ENCODE measurements at regions not wholly inside any gene's neighbourhood (a gene's known extent, or its start where the extent isn't known, plus 50 kb on each side); places are given as distances from the start of the nearest gene placed in this dataset.

GRCh38 chr16:79873825-79874224 is 273.3 kb upstream of the MAF start:
- ATAC-seq, result no peak
- TF ChIP-seq, protein P1, sequence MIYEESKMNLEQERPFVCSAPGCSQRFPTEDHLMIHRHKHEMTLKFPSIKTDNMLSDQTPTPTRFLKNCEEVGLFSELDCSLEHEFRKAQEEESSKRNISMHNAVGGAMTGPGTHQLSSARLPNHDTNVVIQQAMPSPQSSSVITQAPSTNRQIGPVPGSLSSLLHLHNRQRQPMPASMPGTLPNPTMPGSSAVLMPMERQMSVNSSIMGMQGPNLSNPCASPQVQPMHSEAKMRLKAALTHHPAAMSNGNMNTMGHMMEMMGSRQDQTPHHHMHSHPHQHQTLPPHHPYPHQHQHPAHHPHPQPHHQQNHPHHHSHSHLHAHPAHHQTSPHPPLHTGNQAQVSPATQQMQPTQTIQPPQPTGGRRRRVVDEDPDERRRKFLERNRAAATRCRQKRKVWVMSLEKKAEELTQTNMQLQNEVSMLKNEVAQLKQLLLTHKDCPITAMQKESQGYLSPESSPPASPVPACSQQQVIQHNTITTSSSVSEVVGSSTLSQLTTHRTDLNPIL (CRISPR knock-in tag; IDR thresholded peaks at IDR 0.05; ENCODE audit: low read depth), result no peak
- TF ChIP-seq, protein P2, sequence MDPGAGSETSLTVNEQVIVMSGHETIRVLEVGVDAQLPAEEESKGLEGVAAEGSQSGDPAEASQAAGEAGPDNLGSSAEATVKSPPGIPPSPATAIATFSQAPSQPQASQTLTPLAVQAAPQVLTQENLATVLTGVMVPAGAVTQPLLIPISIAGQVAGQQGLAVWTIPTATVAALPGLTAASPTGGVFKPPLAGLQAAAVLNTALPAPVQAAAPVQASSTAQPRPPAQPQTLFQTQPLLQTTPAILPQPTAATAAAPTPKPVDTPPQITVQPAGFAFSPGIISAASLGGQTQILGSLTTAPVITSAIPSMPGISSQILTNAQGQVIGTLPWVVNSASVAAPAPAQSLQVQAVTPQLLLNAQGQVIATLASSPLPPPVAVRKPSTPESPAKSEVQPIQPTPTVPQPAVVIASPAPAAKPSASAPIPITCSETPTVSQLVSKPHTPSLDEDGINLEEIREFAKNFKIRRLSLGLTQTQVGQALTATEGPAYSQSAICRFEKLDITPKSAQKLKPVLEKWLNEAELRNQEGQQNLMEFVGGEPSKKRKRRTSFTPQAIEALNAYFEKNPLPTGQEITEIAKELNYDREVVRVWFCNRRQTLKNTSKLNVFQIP (CRISPR knock-in tag; IDR thresholded peaks at IDR 0.05; ENCODE audit: borderline replicate concordance, low read depth), result no peak
- TF ChIP-seq PPARA (CRISPR knock-in tag; IDR thresholded peaks at IDR 0.05; ENCODE audit: borderline replicate concordance), result no peak
- TF ChIP-seq OSR1 (CRISPR knock-in tag; IDR thresholded peaks at IDR 0.05), result no peak
- no peak for TF ChIP-seq ESRRG (CRISPR knock-in tag; IDR thresholded peaks at IDR 0.05)
- TF ChIP-seq ZFP30 (CRISPR knock-in tag; IDR thresholded peaks at IDR 0.05), result no peak
- no peak for TF ChIP-seq SNAI2 (CRISPR knock-in tag; IDR thresholded peaks at IDR 0.05)
- no peak for TF ChIP-seq ZNF8 (CRISPR knock-in tag; IDR thresholded peaks at IDR 0.05)
- TF ChIP-seq ZNF70 (CRISPR knock-in tag; IDR thresholded peaks at IDR 0.05), result no peak
- no peak for TF ChIP-seq TCF4 (CRISPR knock-in tag; IDR thresholded peaks at IDR 0.05; ENCODE audit: borderline replicate concordance)
- TF ChIP-seq ISL1 (CRISPR knock-in tag; IDR thresholded peaks at IDR 0.05), result no peak
- no peak for TF ChIP-seq TOX (CRISPR knock-in tag; IDR thresholded peaks at IDR 0.05; ENCODE audit: borderline replicate concordance)
- TF ChIP-seq, protein P3, sequence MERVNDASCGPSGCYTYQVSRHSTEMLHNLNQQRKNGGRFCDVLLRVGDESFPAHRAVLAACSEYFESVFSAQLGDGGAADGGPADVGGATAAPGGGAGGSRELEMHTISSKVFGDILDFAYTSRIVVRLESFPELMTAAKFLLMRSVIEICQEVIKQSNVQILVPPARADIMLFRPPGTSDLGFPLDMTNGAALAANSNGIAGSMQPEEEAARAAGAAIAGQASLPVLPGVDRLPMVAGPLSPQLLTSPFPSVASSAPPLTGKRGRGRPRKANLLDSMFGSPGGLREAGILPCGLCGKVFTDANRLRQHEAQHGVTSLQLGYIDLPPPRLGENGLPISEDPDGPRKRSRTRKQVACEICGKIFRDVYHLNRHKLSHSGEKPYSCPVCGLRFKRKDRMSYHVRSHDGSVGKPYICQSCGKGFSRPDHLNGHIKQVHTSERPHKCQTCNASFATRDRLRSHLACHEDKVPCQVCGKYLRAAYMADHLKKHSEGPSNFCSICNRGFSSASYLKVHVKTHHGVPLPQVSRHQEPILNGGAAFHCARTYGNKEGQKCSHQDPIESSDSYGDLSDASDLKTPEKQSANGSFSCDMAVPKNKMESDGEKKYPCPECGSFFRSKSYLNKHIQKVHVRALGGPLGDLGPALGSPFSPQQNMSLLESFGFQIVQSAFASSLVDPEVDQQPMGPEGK (CRISPR knock-in tag; IDR thresholded peaks at IDR 0.05; ENCODE audit: borderline replicate concordance), result no peak
- no peak for TF ChIP-seq ZFP3 (CRISPR knock-in tag; IDR thresholded peaks at IDR 0.05)
- TF ChIP-seq, protein P4, sequence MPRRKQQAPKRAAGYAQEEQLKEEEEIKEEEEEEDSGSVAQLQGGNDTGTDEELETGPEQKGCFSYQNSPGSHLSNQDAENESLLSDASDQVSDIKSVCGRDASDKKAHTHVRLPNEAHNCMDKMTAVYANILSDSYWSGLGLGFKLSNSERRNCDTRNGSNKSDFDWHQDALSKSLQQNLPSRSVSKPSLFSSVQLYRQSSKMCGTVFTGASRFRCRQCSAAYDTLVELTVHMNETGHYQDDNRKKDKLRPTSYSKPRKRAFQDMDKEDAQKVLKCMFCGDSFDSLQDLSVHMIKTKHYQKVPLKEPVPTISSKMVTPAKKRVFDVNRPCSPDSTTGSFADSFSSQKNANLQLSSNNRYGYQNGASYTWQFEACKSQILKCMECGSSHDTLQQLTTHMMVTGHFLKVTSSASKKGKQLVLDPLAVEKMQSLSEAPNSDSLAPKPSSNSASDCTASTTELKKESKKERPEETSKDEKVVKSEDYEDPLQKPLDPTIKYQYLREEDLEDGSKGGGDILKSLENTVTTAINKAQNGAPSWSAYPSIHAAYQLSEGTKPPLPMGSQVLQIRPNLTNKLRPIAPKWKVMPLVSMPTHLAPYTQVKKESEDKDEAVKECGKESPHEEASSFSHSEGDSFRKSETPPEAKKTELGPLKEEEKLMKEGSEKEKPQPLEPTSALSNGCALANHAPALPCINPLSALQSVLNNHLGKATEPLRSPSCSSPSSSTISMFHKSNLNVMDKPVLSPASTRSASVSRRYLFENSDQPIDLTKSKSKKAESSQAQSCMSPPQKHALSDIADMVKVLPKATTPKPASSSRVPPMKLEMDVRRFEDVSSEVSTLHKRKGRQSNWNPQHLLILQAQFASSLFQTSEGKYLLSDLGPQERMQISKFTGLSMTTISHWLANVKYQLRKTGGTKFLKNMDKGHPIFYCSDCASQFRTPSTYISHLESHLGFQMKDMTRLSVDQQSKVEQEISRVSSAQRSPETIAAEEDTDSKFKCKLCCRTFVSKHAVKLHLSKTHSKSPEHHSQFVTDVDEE (CRISPR knock-in tag; IDR thresholded peaks at IDR 0.05), result no peak
- no peak for TF ChIP-seq ZNF565 (CRISPR knock-in tag; conservative IDR thresholded peaks at IDR 0.05; ENCODE audit: low read depth)
- no peak for TF ChIP-seq BACH2 (CRISPR knock-in tag; IDR thresholded peaks at IDR 0.05; ENCODE audit: borderline replicate concordance)
- TF ChIP-seq GLIS3 (CRISPR knock-in tag; IDR thresholded peaks at IDR 0.05), result no peak
- TF ChIP-seq ZC3H10 (CRISPR knock-in tag; IDR thresholded peaks at IDR 0.05), result no peak

- TF ChIP-seq ISL1 (CRISPR knock-in tag; IDR thresholded peaks at IDR 0.05), result no peak
- TF ChIP-seq TCF4 (CRISPR knock-in tag; IDR thresholded peaks at IDR 0.05; ENCODE audit: borderline replicate concordance), result no peak
- no peak for TF ChIP-seq GLIS3 (CRISPR knock-in tag; IDR thresholded peaks at IDR 0.05)
- no peak for TF ChIP-seq CSDC2 (CRISPR knock-in tag; IDR thresholded peaks at IDR 0.05)
- no peak for TF ChIP-seq PPARA (CRISPR knock-in tag; IDR thresholded peaks at IDR 0.05; ENCODE audit: borderline replicate concordance)
- no peak for TF ChIP-seq ARNTL (CRISPR knock-in tag; IDR thresholded peaks at IDR 0.05; ENCODE audit: borderline replicate concordance, low read depth)
- TF ChIP-seq ZNF70 (CRISPR knock-in tag; IDR thresholded peaks at IDR 0.05), result no peak
- TF ChIP-seq, protein P5, sequence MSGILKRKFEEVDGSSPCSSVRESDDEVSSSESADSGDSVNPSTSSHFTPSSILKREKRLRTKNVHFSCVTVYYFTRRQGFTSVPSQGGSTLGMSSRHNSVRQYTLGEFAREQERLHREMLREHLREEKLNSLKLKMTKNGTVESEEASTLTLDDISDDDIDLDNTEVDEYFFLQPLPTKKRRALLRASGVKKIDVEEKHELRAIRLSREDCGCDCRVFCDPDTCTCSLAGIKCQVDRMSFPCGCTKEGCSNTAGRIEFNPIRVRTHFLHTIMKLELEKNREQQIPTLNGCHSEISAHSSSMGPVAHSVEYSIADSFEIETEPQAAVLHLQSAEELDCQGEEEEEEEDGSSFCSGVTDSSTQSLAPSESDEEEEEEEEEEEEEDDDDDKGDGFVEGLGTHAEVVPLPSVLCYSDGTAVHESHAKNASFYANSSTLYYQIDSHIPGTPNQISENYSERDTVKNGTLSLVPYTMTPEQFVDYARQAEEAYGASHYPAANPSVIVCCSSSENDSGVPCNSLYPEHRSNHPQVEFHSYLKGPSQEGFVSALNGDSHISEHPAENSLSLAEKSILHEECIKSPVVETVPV (CRISPR knock-in tag; IDR thresholded peaks at IDR 0.05), result no peak
- TF ChIP-seq SNAI2 (CRISPR knock-in tag; IDR thresholded peaks at IDR 0.05), result no peak
- no peak for ATAC-seq
Observed at GRCh38 chr16:79871906-79872305, 271.4 kb upstream of the MAF start.
